Right renal pelvis (tissue), 4 donors: ENCODE measurements at regions not wholly inside any gene's neighbourhood (a gene's known extent, or its start where the extent isn't known, plus 50 kb on each side); places are given as distances from the start of the nearest gene placed in this dataset.

ENCODE experiments used
- DNase-seq, 4 donors: peaks; one replicate each; pipeline ENCODE4 v3.0.0-alpha.2; 2013; ENCODE audit warnings: low read depth in 4 of 4, low spot score in 3 of 4, missing footprints in 1 of 4

- peak; percentile 49 to 59 (median 54) for DNase-seq
Measured at GRCh38 chr11:116276051-116277044, 496.4 kb downstream of the BUD13 start.

GRCh38 chr11:116275635-116276034 is 497.2 kb downstream of the BUD13 start:
- DNase-seq = no peak

GRCh38 chr11:116274521-116274920 is 498.3 kb downstream of the BUD13 start:
- no peak for DNase-seq

GRCh38 chr11:116272181-116272789 is 500.5 kb downstream of the BUD13 start:
- DNase-seq = no peak

- no peak for DNase-seq
Measured at GRCh38 chr11:116271479-116271878, 501.3 kb downstream of the BUD13 start.

- no peak for DNase-seq
Measured at GRCh38 chr11:116267146-116267545, 505.6 kb downstream of the BUD13 start.

- DNase-seq = no peak
Measured at GRCh38 chr11:116263770-116264169, 509.0 kb downstream of the BUD13 start.

GRCh38 chr11:116263019-116263418 is 509.8 kb downstream of the BUD13 start:
- DNase-seq = no peak

GRCh38 chr11:116262370-116262769 is 510.4 kb downstream of the BUD13 start:
- no peak for DNase-seq

- peak in 3 of 4 donors; percentile 38 to 40 (median 38) for DNase-seq
Measured at GRCh38 chr11:116261606-116262005, 511.2 kb downstream of the BUD13 start.

GRCh38 chr11:116258821-116259220 is 514.0 kb downstream of the BUD13 start:
- no peak for DNase-seq

- DNase-seq = no peak
Measured at GRCh38 chr11:116257883-116258282, 514.9 kb downstream of the BUD13 start.

GRCh38 chr11:116257092-116257491 is 515.7 kb downstream of the BUD13 start:
- no peak for DNase-seq

GRCh38 chr11:116256215-116256614 is 516.6 kb downstream of the BUD13 start:
- DNase-seq = no peak

- no peak for DNase-seq
Measured at GRCh38 chr11:116255321-116255953, 517.4 kb downstream of the BUD13 start.

GRCh38 chr11:116250155-116250554 is 522.6 kb downstream of the BUD13 start:
- no peak for DNase-seq

GRCh38 chr11:116249561-116249960 is 523.2 kb downstream of the BUD13 start:
- no peak for DNase-seq

- DNase-seq = no peak
Measured at GRCh38 chr11:116244889-116245288, 527.9 kb downstream of the BUD13 start.

GRCh38 chr11:116244439-116244838 is 528.3 kb downstream of the BUD13 start:
- no peak for DNase-seq

GRCh38 chr11:116243991-116244390 is 528.8 kb downstream of the BUD13 start:
- no peak for DNase-seq

- no peak for DNase-seq
Measured at GRCh38 chr11:116242006-116242405, 530.8 kb downstream of the BUD13 start.
